ENCODE measurements at regions not wholly inside any gene's neighbourhood (a gene's known extent, or its start where the extent isn't known, plus 50 kb on each side); places are given as distances from the start of the nearest gene placed in this dataset.

- TF ChIP-seq CTCF (IDR thresholded peaks at IDR 0.05) (no peak), POLR2A (IDR thresholded peaks at IDR 0.05) (no peak), EP300 (IDR thresholded peaks at IDR 0.05) (no peak)
Observed at GRCh38 chr13:39968646-39969475, 313.4 kb downstream of the COG6 start.
